22Rv1 (cell line): ENCODE measurements at regions not wholly inside any gene's neighbourhood (a gene's known extent, or its start where the extent isn't known, plus 50 kb on each side); places are given as distances from the start of the nearest gene placed in this dataset.

Experiments used
- ZFX ChIP-seq: fragments of 450-650 bp; IDR thresholded peaks from 2 replicates; pipeline ENCODE4 v1.6.1; 2017; ENCODE audit warnings: antibody characterized with exemption, borderline replicate concordance
- TF ChIP-seq, protein P1 (sequence below): fragments of 450-650 bp; IDR thresholded peaks from 2 replicates; pipeline ENCODE4 v1.5.1; 2017; ENCODE audit warnings: mild to moderate bottlenecking

DNA sequence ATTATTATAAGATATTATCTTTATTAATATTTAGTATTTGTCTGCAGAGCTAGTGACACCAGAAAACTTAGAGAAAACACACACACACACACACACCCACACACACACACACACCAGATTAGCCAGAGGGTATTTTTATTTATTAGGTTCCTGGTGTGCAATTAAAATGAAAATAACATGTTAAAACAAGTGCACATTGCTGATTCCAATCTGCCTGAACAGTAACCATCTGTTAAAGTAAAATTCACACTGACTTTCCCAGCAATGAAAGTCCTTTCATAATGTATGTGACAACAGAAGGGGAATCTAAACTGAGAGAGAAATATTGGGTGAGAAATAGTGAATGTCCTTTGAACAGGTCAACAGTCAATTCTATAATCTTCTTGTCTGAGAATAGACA, 2323.5 kb upstream of the ACO1 start:
- TF ChIP-seq, protein P1, sequence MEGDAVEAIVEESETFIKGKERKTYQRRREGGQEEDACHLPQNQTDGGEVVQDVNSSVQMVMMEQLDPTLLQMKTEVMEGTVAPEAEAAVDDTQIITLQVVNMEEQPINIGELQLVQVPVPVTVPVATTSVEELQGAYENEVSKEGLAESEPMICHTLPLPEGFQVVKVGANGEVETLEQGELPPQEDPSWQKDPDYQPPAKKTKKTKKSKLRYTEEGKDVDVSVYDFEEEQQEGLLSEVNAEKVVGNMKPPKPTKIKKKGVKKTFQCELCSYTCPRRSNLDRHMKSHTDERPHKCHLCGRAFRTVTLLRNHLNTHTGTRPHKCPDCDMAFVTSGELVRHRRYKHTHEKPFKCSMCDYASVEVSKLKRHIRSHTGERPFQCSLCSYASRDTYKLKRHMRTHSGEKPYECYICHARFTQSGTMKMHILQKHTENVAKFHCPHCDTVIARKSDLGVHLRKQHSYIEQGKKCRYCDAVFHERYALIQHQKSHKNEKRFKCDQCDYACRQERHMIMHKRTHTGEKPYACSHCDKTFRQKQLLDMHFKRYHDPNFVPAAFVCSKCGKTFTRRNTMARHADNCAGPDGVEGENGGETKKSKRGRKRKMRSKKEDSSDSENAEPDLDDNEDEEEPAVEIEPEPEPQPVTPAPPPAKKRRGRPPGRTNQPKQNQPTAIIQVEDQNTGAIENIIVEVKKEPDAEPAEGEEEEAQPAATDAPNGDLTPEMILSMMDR = no peak
- TF ChIP-seq ZFX = no peak
